Liver (tissue), 8 donors: ENCODE measurements at regions not wholly inside any gene's neighbourhood (a gene's known extent, or its start where the extent isn't known, plus 50 kb on each side); places are given as distances from the start of the nearest gene placed in this dataset.
"Not testable (repeated sequence)": the region's sequence is repeated elsewhere in the genome, so short reads cannot be mapped to it uniquely, and the experiment has no call there.

ENCODE experiments used
- DNase-seq: peaks from one replicate; pipeline ENCODE4 v3.0.0-alpha.2; 2017; ENCODE audit warnings: low spot score
- H3K27ac ChIP-seq, 2 donors: one replicate each; pipeline ENCODE4 v1.7.0; 2013; ENCODE audit warnings: inconsistent platforms in 2 of 2, low read length in 2 of 2, control low read depth in 1 of 2, low read depth in 1 of 2, mild to moderate bottlenecking in 1 of 2
- H3K27me3 ChIP-seq, 4 donors: one replicate each; pipeline versions ENCODE4 v1.6.1 to v1.7.0; 2013; ENCODE audit warnings: low read length in 3 of 4, inconsistent platforms in 1 of 4, mild to moderate bottlenecking in 1 of 4, moderate library complexity in 1 of 4; ENCODE audit not compliant: control insufficient read depth in 4 of 4, insufficient read depth in 4 of 4
- H3K36me3 ChIP-seq, 4 donors: one replicate each; pipeline versions ENCODE4 v1.6.1 to v1.7.0; 2013; ENCODE audit warnings: low read length in 3 of 4, mild to moderate bottlenecking in 3 of 4, low read depth in 1 of 4, moderate library complexity in 1 of 4; ENCODE audit not compliant: control insufficient read depth in 4 of 4, insufficient read depth in 3 of 4
- H3K4me1 ChIP-seq, 4 donors: one replicate each; pipeline versions ENCODE4 v1.6.1 to v1.7.0; 2013; ENCODE audit warnings: low read length in 3 of 4, mild to moderate bottlenecking in 3 of 4, moderate library complexity in 1 of 4; ENCODE audit not compliant: control insufficient read depth in 4 of 4, insufficient read depth in 4 of 4
- H3K4me3 ChIP-seq, 3 donors: one replicate each; pipeline versions ENCODE4 v1.6.1 to v1.7.0; 2013; ENCODE audit warnings: low read length in 3 of 3, control low read depth in 1 of 3, low read depth in 1 of 3, mild to moderate bottlenecking in 1 of 3
- H3K9ac ChIP-seq, 2 donors: one replicate each; pipeline ENCODE4 v1.7.0; 2013; ENCODE audit warnings: low read length in 2 of 2, mild to moderate bottlenecking in 2 of 2, moderate library complexity in 2 of 2, control low read depth in 1 of 2, low read depth in 1 of 2
- H3K9me3 ChIP-seq, 4 donors: one replicate each; pipeline versions ENCODE4 v1.6.1 to v1.7.0; 2013; ENCODE audit warnings: low read length in 3 of 4; ENCODE audit not compliant: control insufficient read depth in 4 of 4
- CTCF ChIP-seq: fragments of 150-350 bp; IDR thresholded peaks from 2 replicates; pipeline ENCODE4 v1.5.1; 2017; ENCODE audit warnings: improper control_type of control experiment, low read depth, low read length; ENCODE audit not compliant: missing input control
- EGR1 ChIP-seq, 2 donors: IDR thresholded peaks; 2 replicates each; pipeline ENCODE4 v1.6.1; 2016 to 2018; ENCODE audit warnings: antibody characterized with exemption in 2 of 2, low read depth in 2 of 2
- FOXA1 ChIP-seq: IDR thresholded peaks from 2 replicates; pipeline ENCODE4 v1.6.1; 2016; ENCODE audit warnings: antibody characterized with exemption
- FOXA2 ChIP-seq: IDR thresholded peaks from 2 replicates; pipeline ENCODE4 v1.6.1; 2016; ENCODE audit warnings: antibody characterized with exemption
- GABPA ChIP-seq, 2 donors: IDR thresholded peaks in 1 of 2; conservative IDR thresholded peaks in 1 of 2; 2 replicates each; pipeline ENCODE4 v1.6.1; 2016; ENCODE audit warnings: antibody characterized with exemption in 2 of 2, mild to moderate bottlenecking in 1 of 2, moderate library complexity in 1 of 2
- HNF4A ChIP-seq, 2 donors: conservative IDR thresholded peaks; 2 replicates each; pipeline ENCODE4 v1.6.1; 2016; ENCODE audit warnings: antibody characterized with exemption in 2 of 2, mild to moderate bottlenecking in 2 of 2
- HNF4G ChIP-seq: IDR thresholded peaks from 2 replicates; pipeline ENCODE4 v1.6.1; 2016; ENCODE audit warnings: antibody characterized with exemption
- JUND ChIP-seq, 2 donors: IDR thresholded peaks; 2 replicates each; pipeline ENCODE4 v1.6.1; 2016; ENCODE audit warnings: antibody characterized with exemption in 2 of 2
- NR2F2 ChIP-seq: IDR thresholded peaks from 2 replicates; pipeline ENCODE4 v1.6.1; 2016; ENCODE audit warnings: antibody characterized with exemption
- RXRA ChIP-seq, 2 donors: IDR thresholded peaks; 2 replicates each; pipeline ENCODE4 v1.6.1; 2017 to 2018; ENCODE audit warnings: antibody characterized with exemption in 2 of 2, mild to moderate bottlenecking in 1 of 2
- SP1 ChIP-seq: IDR thresholded peaks from 2 replicates; pipeline ENCODE4 v1.6.1; 2018; ENCODE audit warnings: antibody characterized with exemption, mild to moderate bottlenecking
- YY1 ChIP-seq: IDR thresholded peaks from 2 replicates; pipeline ENCODE4 v1.6.1; 2016; ENCODE audit warnings: antibody characterized with exemption, mild to moderate bottlenecking
- WGBS: extraction: QIAGEN DNeasy Blood & Tissue Kit; methylation state at CpG from one replicate; pipeline ENCODE4 v1.1.7; 2013; 5-methylcytosine and 5-hydroxymethylcytosine counted together
- TF ChIP-seq, protein P1 (sequence below): IDR thresholded peaks from 2 replicates; pipeline ENCODE4 v1.6.1; 2016; ENCODE audit warnings: antibody characterized with exemption
- TF ChIP-seq, protein P2 (sequence below): IDR thresholded peaks from 2 replicates; pipeline ENCODE4 v1.6.1; 2016; ENCODE audit warnings: antibody characterized with exemption
- TF ChIP-seq, protein P3 (sequence below): IDR thresholded peaks from 2 replicates; pipeline ENCODE4 v1.6.1; 2016; ENCODE audit warnings: antibody characterized with exemption, mild to moderate bottlenecking
- donor health status: healthy.
- donor health status: healthy.
- donor health status: healthy.
- donor health status: healthy.
- donor health status: healthy.

- Histone ChIP-seq H3K27ac (no peak overlapping the region), H3K9me3 (no peaks in the 10 kb centered on the region), H3K4me1 (no peaks in the 10 kb centered on the region), H3K9ac (no peak overlapping the region), H3K4me3 (no peak overlapping the region), H3K27me3 (no peaks in the 10 kb centered on the region), H3K36me3 (no peaks in the 10 kb centered on the region)
- no peak for DNase-seq
- WGBS = 81% methylated on average over 10 of the region's 10 CpGs
- TF ChIP-seq CTCF (no peak), YY1 (no peak), RXRA (IDR thresholded peaks at IDR 0.05) (no peak), HNF4G (no peak), NR2F2 (no peak)
- TF ChIP-seq, protein P1, sequence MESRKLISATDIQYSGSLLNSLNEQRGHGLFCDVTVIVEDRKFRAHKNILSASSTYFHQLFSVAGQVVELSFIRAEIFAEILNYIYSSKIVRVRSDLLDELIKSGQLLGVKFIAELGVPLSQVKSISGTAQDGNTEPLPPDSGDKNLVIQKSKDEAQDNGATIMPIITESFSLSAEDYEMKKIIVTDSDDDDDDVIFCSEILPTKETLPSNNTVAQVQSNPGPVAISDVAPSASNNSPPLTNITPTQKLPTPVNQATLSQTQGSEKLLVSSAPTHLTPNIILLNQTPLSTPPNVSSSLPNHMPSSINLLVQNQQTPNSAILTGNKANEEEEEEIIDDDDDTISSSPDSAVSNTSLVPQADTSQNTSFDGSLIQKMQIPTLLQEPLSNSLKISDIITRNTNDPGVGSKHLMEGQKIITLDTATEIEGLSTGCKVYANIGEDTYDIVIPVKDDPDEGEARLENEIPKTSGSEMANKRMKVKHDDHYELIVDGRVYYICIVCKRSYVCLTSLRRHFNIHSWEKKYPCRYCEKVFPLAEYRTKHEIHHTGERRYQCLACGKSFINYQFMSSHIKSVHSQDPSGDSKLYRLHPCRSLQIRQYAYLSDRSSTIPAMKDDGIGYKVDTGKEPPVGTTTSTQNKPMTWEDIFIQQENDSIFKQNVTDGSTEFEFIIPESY = no peak
- TF ChIP-seq, protein P2, sequence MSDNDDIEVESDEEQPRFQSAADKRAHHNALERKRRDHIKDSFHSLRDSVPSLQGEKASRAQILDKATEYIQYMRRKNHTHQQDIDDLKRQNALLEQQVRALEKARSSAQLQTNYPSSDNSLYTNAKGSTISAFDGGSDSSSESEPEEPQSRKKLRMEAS = no peak
Measured at GRCh38 chr4:66367043-66367660, 696.9 kb upstream of the EPHA5 start.

DNA sequence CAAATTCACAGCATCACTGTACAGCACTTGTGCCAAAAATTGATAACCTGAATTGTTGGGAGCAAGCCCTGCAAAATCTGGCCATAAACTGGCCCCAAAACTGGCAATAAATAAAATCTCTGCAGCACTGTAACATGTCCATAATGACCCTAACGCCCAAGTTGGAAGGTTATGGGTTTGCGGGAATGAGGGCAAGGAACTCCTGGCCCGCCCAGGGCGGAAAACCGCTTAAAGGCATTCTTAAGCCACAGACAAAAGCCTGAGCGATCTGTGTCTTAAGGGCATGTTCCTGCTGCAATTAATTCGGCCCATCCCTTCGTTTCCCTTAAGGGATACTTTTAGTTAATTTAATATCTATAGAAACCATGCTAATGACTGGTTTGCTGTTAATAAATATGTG lies 690.1 kb upstream of the EPHA5 start:
- H3K27me3 ChIP-seq = not testable (repeated sequence)
- 82% methylated on average over 8 of the region's 8 CpGs for WGBS

GRCh38 chr4:66357316-66357715 lies 687.0 kb upstream of the EPHA5 start:
- Histone ChIP-seq H3K9me3 (no peaks in the 10 kb centered on the region), H3K4me1 (no peaks in the 10 kb centered on the region), H3K27me3 (no peaks in the 10 kb centered on the region), H3K36me3 (no peaks in the 10 kb centered on the region), H3K4me3 (no peak overlapping the region), H3K9ac (no peak overlapping the region), H3K27ac (no peak overlapping the region)
- DNase-seq = no peak
- WGBS = 32% methylated on average over 2 of the region's 2 CpGs
- TF ChIP-seq CTCF (no peak), JUND (IDR thresholded peaks at IDR 0.05) (no peak), YY1 (no peak), RXRA (IDR thresholded peaks at IDR 0.05) (no peak), FOXA2 (no peak), SP1 (no peak), HNF4A (conservative IDR thresholded peaks at IDR 0.05) (no peak), FOXA1 (no peak), EGR1 (IDR thresholded peaks at IDR 0.05; ENCODE audit: low read depth in 2 of 2) (no peak), GABPA (IDR thresholded peaks at IDR 0.05 in 1 of 2, conservative IDR thresholded peaks at IDR 0.05 in 1 of 2) (no peak)
- TF ChIP-seq, protein P1 = no peak
- TF ChIP-seq, protein P3, sequence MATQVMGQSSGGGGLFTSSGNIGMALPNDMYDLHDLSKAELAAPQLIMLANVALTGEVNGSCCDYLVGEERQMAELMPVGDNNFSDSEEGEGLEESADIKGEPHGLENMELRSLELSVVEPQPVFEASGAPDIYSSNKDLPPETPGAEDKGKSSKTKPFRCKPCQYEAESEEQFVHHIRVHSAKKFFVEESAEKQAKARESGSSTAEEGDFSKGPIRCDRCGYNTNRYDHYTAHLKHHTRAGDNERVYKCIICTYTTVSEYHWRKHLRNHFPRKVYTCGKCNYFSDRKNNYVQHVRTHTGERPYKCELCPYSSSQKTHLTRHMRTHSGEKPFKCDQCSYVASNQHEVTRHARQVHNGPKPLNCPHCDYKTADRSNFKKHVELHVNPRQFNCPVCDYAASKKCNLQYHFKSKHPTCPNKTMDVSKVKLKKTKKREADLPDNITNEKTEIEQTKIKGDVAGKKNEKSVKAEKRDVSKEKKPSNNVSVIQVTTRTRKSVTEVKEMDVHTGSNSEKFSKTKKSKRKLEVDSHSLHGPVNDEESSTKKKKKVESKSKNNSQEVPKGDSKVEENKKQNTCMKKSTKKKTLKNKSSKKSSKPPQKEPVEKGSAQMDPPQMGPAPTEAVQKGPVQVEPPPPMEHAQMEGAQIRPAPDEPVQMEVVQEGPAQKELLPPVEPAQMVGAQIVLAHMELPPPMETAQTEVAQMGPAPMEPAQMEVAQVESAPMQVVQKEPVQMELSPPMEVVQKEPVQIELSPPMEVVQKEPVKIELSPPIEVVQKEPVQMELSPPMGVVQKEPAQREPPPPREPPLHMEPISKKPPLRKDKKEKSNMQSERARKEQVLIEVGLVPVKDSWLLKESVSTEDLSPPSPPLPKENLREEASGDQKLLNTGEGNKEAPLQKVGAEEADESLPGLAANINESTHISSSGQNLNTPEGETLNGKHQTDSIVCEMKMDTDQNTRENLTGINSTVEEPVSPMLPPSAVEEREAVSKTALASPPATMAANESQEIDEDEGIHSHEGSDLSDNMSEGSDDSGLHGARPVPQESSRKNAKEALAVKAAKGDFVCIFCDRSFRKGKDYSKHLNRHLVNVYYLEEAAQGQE = no peak
- TF ChIP-seq, protein P2 = no peak

More for the DNA sequence above, 690.1 kb upstream of the EPHA5 start:
- H3K4me3 ChIP-seq, H3K27ac ChIP-seq, H3K9me3 ChIP-seq, H3K4me1 ChIP-seq, H3K9ac ChIP-seq, H3K36me3 ChIP-seq, DNase-seq: not testable (repeated sequence)
